GM12875 (cell line): ENCODE measurements at regions not wholly inside any gene's neighbourhood (a gene's known extent, or its start where the extent isn't known, plus 50 kb on each side); places are given as distances from the start of the nearest gene placed in this dataset.
"Not testable (repeated sequence)": the region's sequence is repeated elsewhere in the genome, so short reads cannot be mapped to it uniquely, and the experiment has no call there.

Experiments
- H3K4me3 ChIP-seq: one replicate; pipeline ENCODE4 v1.5.1; 2011; ENCODE audit warnings: low read depth, low read length, control low read depth
- TF ChIP-seq, protein P1 (sequence below): IDR thresholded peaks from 2 replicates; pipeline ENCODE4 v1.5.1; 2011; ENCODE audit warnings: low read depth, mild to moderate bottlenecking, control low read depth, inconsistent platforms, low read length, moderate library complexity, borderline replicate concordance; ENCODE audit not compliant: insufficient read depth

- no peak overlapping the region for H3K4me3 ChIP-seq
- TF ChIP-seq, protein P1, sequence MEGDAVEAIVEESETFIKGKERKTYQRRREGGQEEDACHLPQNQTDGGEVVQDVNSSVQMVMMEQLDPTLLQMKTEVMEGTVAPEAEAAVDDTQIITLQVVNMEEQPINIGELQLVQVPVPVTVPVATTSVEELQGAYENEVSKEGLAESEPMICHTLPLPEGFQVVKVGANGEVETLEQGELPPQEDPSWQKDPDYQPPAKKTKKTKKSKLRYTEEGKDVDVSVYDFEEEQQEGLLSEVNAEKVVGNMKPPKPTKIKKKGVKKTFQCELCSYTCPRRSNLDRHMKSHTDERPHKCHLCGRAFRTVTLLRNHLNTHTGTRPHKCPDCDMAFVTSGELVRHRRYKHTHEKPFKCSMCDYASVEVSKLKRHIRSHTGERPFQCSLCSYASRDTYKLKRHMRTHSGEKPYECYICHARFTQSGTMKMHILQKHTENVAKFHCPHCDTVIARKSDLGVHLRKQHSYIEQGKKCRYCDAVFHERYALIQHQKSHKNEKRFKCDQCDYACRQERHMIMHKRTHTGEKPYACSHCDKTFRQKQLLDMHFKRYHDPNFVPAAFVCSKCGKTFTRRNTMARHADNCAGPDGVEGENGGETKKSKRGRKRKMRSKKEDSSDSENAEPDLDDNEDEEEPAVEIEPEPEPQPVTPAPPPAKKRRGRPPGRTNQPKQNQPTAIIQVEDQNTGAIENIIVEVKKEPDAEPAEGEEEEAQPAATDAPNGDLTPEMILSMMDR, result no peak
Observed at GRCh38 chr5:20958641-20959040, 970.6 kb upstream of the CDH18 start.

- H3K4me3 ChIP-seq, result no peak overlapping the region
- TF ChIP-seq, protein P1, result no peak
Observed at GRCh38 chr5:20956134-20956533, 968.1 kb upstream of the CDH18 start.

GRCh38 chr5:20949636-20950035 lies 961.6 kb upstream of the CDH18 start:
- H3K4me3 ChIP-seq, result no peak overlapping the region
- TF ChIP-seq, protein P1, result no peak

GRCh38 chr5:20943183-20943971 lies 955.4 kb upstream of the CDH18 start:
- H3K4me3 ChIP-seq, result not testable (repeated sequence)

DNA sequence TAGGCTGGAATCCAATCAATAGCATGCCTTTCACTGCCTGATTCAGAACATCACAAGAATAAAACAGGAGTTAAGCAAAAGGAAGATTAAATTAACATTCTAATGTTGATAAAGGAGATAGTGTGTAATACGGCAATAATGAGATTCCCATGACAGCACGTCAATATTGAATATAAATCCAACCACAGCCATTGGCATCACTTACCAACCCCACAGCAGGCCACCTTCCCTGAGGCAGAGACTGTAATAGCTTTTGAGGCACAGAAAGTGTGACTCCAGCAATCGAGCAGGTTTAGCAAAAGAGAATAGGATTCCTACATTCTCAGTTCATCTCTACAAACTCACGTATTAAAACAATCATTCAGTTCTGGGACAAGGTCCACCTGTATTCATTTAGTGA lies 954.6 kb upstream of the CDH18 start:
- H3K4me3 ChIP-seq, result not testable (repeated sequence)

DNA sequence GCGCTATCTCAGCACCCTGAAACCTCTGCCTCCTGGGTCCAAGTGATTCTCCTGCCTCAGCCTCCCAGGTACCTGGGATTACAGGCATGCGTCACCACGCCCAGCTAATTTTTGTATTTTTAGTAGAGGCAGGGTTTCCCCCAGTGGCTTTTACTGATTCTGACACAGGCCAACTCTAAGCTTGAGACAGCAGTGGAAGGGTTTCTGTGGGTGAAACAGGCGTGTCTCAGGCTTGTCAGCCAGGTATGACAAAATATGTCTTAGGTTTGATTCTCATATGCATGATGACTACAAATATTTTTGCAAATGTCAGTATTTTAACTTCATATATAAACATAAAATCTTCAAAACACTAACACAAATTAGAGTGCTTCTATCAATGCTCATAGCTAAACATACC lies 952.8 kb upstream of the CDH18 start:
- H3K4me3 ChIP-seq, result not testable (repeated sequence)

GRCh38 chr5:20890936-20891335 lies 902.9 kb upstream of the CDH18 start:
- not testable (repeated sequence) for H3K4me3 ChIP-seq

- H3K4me3 ChIP-seq, result not testable (repeated sequence)
Observed at GRCh38 chr5:20875726-20876125, 887.7 kb upstream of the CDH18 start.

DNA sequence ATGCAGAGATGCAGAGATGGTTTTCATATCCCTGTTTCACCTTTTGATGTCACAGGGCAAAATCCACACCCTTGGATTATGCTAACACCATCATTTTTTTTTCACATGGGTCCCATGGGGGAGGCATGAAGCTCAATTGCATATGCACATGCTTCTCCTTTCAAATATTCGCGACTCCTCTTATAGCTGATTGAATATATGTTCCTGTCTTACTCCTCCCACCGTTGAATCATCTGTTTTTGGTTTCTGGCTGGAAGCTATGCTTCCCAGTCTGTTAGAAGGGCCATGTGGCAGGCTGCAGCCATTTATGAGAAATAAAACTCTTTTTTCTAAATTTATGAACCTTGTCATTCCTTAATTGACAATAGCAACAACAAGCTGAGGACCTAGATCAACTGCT lies 877.9 kb upstream of the CDH18 start:
- H3K4me3 ChIP-seq, result not testable (repeated sequence)

DNA sequence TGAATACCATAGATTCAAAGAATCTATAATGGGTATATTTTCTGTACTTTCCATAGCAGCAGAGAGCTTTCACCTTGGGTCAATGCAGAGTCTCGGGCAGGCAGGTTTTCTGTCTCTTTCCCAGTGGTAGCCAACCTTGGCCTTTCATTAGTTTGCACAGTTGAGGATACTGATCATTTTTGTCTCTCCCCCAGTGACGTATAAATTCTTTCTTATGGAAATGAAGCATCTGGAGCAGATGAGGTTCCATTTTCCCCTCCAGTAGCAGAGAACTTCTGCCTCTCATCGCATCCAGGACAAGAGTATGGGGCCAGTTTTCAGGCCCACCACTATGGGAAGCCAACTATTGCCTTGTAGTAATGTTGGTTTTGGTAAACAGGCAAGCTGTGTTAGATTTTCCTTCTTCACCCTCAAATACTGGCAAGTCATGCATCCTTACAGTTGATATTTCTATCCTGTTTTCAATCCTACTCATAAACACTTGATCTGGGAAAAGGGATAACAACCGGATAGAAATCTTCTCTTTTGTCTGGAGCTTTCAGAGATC lies 845.2 kb upstream of the CDH18 start:
- TF ChIP-seq, protein P1, result no peak
- H3K4me3 ChIP-seq, result no peak overlapping the region
